ENCODE measurements at regions not wholly inside any gene's neighbourhood (a gene's known extent, or its start where the extent isn't known, plus 50 kb on each side); places are given as distances from the start of the nearest gene placed in this dataset.

- no TSS peak for BruUV-seq (replicated peaks)
- no peaks in the 10 kb centered on the region for H3K9me3 ChIP-seq (replicated peaks; ENCODE audit: control insufficient read depth, insufficient read depth, low read length)
- no peak overlapping the region for H3K27ac ChIP-seq (ENCODE audit: insufficient read depth, low read depth, low read length)
- no peaks in the 10 kb centered on the region for H4K20me1 ChIP-seq (replicated peaks; ENCODE audit: control insufficient read depth, extremely low read depth, insufficient read depth, low read length)
- H3K36me3 ChIP-seq (ENCODE audit: control insufficient read depth in 2 of 2, extremely low read depth in 1 of 2, insufficient read depth in 2 of 2, low read length in 2 of 2): no peaks in the 10 kb centered on the region
- H3K4me2 ChIP-seq (ENCODE audit: insufficient read depth, low read length): no peak overlapping the region
- FAIRE-seq (no peak), DNase-seq (ENCODE audit: low read depth, low spot score) (no peak)
- H3K79me2 ChIP-seq (ENCODE audit: control insufficient read depth, insufficient read depth, low read length): no peaks in the 10 kb centered on the region
- no peak overlapping the region for H3K9ac ChIP-seq (replicated peaks; ENCODE audit: extremely low read depth, insufficient read depth, low read length)
- intact Hi-C loops (cut with micrococcal nuclease): no loop called here
- H3K9me1 ChIP-seq (replicated peaks; ENCODE audit: control insufficient read depth, extremely low read depth, insufficient read depth, low read length): no peaks in the 10 kb centered on the region
- H3K4me1 ChIP-seq (ENCODE audit: control insufficient read depth, extremely low read depth, insufficient read depth, low read length): no peaks in the 10 kb centered on the region
- H3K4me3 ChIP-seq (replicated peaks in 1 of 3; ENCODE audit: insufficient read depth in 1 of 3, low read depth in 1 of 3, low read length in 3 of 3): no peak overlapping the region
- TF ChIP-seq MAX (IDR thresholded peaks at IDR 0.05; ENCODE audit: insufficient read depth, insufficient read length): no peak
- TF ChIP-seq POLR2AphosphoS5 (IDR thresholded peaks at IDR 0.05; ENCODE audit: insufficient read depth, low read depth, low read length): no peak
- TF ChIP-seq GATA2 (IDR thresholded peaks at IDR 0.05; ENCODE audit: insufficient read depth, insufficient read length, low read depth, low read length): no peak
- TF ChIP-seq POLR2A (IDR thresholded peaks at IDR 0.05; ENCODE audit: low read depth, low read length): no peak
- no peak for TF ChIP-seq MYC (IDR thresholded peaks at IDR 0.05; ENCODE audit: low read depth, low read length)
- no peak for TF ChIP-seq FOS (IDR thresholded peaks at IDR 0.05; ENCODE audit: borderline replicate concordance, insufficient read depth, low read length)
- TF ChIP-seq, protein P1, sequence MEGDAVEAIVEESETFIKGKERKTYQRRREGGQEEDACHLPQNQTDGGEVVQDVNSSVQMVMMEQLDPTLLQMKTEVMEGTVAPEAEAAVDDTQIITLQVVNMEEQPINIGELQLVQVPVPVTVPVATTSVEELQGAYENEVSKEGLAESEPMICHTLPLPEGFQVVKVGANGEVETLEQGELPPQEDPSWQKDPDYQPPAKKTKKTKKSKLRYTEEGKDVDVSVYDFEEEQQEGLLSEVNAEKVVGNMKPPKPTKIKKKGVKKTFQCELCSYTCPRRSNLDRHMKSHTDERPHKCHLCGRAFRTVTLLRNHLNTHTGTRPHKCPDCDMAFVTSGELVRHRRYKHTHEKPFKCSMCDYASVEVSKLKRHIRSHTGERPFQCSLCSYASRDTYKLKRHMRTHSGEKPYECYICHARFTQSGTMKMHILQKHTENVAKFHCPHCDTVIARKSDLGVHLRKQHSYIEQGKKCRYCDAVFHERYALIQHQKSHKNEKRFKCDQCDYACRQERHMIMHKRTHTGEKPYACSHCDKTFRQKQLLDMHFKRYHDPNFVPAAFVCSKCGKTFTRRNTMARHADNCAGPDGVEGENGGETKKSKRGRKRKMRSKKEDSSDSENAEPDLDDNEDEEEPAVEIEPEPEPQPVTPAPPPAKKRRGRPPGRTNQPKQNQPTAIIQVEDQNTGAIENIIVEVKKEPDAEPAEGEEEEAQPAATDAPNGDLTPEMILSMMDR (IDR thresholded peaks at IDR 0.05; ENCODE audit: extremely low read depth in 1 of 2, insufficient read depth in 1 of 2, low read depth in 1 of 2, low read length in 2 of 2): no peak
- TF ChIP-seq EZH2 (IDR thresholded peaks at IDR 0.05; ENCODE audit: borderline replicate concordance, low read depth, low read length, severe bottlenecking): no peak
- peaks cover 0 to 2% of the 10 kb centered on the region in 2 experiments for H3K27me3 ChIP-seq (ENCODE audit: control insufficient read depth in 2 of 2, insufficient read depth in 2 of 2, low read length in 2 of 2)
- dilution Hi-C loops (cut with MboI; ENCODE audit: extremely low pct_ligation_motif_present, low sequenced_read_pairs): no loop called here
- POLR2A ChIA-PET: no interaction called here
- CTCF ChIA-PET: no interaction called here
- H2AFZ ChIP-seq (ENCODE audit: low read depth, low read length): no peak overlapping the region
Measured at GRCh38 chr6:45739058-45739457, 276.6 kb downstream of the CLIC5 start.

Measured in endothelial cell of umbilical vein (primary cell).